ENCODE measurements at regions not wholly inside any gene's neighbourhood (a gene's known extent, or its start where the extent isn't known, plus 50 kb on each side); places are given as distances from the start of the nearest gene placed in this dataset.

- TF ChIP-seq, protein P1, sequence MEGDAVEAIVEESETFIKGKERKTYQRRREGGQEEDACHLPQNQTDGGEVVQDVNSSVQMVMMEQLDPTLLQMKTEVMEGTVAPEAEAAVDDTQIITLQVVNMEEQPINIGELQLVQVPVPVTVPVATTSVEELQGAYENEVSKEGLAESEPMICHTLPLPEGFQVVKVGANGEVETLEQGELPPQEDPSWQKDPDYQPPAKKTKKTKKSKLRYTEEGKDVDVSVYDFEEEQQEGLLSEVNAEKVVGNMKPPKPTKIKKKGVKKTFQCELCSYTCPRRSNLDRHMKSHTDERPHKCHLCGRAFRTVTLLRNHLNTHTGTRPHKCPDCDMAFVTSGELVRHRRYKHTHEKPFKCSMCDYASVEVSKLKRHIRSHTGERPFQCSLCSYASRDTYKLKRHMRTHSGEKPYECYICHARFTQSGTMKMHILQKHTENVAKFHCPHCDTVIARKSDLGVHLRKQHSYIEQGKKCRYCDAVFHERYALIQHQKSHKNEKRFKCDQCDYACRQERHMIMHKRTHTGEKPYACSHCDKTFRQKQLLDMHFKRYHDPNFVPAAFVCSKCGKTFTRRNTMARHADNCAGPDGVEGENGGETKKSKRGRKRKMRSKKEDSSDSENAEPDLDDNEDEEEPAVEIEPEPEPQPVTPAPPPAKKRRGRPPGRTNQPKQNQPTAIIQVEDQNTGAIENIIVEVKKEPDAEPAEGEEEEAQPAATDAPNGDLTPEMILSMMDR (IDR thresholded peaks at IDR 0.05): no peak
- no peak for TF ChIP-seq ZFX (IDR thresholded peaks at IDR 0.05; ENCODE audit: borderline replicate concordance)
These were observed 419.4 kb downstream of the ISL1 start for GRCh38 chr5:51802551-51803184.
